NCI-H510A (cell line): ENCODE measurements at regions not wholly inside any gene's neighbourhood (a gene's known extent, or its start where the extent isn't known, plus 50 kb on each side); places are given as distances from the start of the nearest gene placed in this dataset.
"Not testable (repeated sequence)": the region's sequence is repeated elsewhere in the genome, so short reads cannot be mapped to it uniquely, and the experiment has no call there.

ENCODE experiments used
- DNase-seq: peaks from one replicate; lab custom pipeline; 2025; lab: John Stamatoyannopoulos, UW

DNA sequence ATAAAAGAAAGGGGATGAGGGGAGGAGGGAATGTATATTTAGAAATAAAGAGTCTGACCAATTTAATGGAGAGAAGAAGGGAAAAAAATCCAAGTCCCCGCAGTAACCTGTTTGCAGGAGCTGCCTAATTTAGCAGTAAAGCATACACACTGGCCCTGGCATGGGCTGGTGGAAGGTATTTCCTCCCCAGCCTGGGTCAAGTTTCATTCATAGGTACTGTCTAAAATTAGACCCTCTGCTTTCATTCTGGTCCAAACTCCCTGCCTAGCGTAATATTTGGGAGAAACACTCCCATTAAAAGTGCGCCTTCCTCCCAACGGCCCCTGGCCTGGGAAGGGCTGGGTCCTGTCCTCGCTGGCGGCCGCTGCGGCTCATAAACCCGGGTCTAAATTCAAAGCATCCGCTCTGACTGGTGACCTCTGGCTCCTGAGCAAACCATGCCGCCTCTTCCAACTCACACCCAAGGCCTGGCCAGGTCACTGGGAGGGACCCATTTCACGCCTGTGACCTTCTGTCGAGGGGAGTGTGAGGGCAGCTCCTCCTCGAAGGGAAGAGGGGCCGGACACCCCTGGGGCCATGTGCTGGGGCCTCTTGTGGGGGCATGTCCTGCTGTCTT, 123.2 kb downstream of the FGF18 start:
- no peak for DNase-seq

DNA sequence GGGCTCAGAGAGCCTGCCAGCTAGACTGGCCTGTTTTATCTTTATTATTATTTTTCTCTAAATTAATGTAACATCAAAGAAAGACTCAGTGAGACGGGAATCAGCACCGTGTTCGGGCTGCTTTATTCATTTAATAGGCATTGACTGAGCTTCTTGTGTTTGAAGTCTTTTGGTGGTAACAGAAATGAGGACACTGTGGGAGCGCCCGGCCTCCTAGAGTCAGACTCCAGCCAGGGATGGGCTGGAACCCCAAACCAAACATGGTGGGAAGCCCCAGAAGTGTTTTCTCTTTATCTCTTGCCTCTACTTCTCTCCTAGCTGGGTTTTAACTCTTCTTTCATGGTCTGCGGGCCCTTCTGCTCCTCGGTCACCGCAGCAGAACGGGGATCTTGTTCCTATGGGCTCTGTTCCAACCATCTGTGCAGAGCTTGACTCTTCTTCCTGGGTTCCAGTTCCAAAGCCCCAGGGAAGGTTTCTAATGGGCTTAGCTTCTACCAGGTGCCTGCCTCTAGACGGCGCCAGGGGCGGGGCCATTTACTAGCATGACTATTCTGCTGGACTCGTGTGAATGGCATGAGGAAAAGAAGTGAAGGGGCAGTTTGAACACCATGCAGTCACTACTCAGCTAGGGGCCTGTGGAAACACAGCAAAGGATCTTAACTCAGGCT, 123.8 kb downstream of the FGF18 start:
- no peak for DNase-seq

DNA sequence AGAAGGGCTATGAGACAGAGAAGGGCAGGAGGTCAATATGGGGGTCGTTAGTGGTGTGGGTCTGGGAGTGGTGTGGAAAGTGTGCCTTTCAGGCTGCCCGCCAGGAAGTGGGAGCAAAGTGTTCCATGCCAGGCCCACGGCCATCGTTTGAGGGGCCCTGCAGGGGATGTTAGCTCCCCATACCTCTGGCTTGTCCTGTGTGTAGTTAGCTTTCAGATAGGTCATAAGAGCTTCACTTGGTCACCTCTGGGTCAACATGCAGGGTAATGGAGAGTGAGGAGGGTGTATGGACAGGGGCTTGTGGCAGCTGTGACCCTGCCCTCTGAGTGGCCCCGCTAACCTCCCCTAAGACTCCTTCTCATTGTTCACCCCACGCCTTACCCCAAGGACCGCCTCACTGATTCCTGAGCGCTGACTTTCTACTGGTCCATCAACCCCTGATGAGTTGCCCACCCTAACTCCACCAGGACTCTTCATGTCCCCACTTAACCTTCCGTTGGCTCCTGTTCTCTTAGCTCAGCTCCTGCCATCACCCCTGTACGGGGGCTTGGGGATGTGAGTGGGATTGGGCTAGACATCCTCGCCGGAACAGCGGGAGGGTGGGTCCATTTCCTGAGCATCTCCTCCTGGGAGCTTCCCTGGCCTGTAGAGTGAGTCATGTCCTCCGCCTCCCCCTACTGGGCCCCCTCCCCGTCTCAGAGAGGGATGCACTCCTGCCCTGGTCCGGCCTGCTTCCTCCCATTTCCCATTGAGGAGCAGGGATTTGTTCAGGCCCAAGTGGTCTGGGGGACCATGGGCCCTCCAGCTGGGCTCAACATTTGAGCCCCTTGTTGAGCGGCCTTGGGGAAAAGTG, 125.7 kb downstream of the FGF18 start:
- no peak for DNase-seq

DNA sequence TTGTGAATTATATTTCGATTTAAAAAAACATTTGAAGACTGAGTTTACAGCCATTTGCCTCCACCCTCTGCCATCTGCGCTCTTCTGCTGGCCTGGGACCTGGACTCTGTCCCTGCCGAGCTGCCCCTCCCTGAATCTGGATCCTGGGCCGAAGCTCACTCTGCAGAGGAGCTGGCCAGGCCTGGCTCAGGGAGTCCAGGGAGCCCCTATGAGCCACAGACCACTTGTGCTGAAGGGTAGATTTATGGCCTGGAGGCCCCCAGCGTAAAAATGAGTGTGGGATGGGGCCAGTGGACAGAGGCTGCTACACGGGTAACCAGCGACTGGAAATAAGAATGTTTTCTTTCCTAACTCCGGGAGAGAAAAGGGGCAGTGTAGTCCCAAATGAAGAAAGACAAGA, 129.8 kb downstream of the FGF18 start:
- no peak for DNase-seq

DNA sequence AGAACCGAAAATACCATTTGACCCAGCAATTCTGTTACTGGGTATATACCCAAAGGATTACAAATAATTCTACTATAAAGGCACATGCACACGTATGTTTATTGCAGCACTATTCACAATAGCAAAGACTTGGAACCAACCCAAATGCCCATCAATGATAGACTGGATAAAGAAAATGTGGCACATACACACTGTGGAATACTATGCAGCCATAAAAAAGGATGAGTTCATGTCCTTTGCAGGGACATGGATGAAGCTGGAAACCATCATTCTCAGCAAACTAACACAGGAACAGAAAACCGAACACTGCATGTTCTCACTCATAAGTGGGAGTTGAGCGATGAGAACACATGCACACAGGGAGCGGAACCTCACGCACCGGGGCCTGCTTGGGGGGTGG, 134.4 kb downstream of the FGF18 start:
- not testable (repeated sequence) for DNase-seq

DNA sequence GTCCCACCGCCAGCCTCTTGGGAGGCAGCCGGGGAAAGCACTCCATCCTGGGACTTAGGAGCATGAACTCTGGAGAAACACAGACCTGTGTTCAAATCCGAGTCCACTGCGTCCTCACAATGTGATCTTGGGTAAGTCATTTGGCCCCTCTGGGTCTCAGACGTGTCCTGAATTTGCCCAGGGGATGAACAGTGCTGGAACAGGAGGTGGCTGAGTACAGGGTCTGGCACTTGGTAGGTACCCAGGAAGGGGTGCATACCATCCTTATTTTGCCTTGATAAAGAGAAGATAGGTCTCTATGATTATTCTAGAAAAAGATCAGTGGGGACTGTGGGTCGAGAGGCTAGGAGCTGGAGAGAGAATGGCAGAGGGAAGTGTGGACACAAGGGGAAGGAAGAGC, 135.7 kb downstream of the FGF18 start:
- no peak for DNase-seq

DNA sequence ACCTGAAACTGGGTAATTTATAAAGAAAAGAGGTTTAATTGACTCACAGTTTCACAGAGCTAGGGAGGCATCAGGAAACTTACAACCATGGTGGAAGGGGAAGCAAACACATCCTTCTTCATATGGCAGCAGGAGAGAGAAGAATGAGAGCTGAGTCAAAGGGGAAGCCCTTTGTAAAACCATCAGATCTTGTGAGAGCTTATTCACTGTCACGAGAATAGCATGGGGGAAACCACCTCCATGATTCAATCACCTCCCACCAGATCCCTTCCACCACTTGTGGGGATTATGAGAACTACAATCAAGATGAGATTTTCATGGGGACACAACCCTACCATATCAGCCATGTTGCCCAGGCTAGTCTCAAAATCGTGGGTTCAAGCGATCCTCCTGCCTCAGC, 143.4 kb downstream of the FGF18 start:
- DNase-seq: no peak

DNA sequence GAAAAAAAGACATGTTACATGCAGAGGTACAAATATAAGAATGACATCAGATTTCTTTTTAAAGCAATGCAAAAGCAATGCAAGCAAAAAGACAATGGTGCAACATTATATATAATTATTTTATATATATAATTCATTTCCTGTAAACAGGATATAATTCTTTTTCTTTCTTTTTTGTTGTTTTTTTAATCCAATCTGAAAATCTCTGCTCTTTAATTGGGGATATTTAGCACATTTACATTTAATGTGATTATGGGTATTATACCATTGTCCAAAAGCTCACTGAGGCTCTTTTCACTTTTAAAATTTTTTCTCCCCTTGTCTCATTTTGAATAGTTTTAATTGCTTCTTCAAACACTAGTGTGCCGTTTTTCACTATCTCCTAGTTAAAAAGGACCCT, 148.9 kb downstream of the FGF18 start:
- no peak for DNase-seq

DNA sequence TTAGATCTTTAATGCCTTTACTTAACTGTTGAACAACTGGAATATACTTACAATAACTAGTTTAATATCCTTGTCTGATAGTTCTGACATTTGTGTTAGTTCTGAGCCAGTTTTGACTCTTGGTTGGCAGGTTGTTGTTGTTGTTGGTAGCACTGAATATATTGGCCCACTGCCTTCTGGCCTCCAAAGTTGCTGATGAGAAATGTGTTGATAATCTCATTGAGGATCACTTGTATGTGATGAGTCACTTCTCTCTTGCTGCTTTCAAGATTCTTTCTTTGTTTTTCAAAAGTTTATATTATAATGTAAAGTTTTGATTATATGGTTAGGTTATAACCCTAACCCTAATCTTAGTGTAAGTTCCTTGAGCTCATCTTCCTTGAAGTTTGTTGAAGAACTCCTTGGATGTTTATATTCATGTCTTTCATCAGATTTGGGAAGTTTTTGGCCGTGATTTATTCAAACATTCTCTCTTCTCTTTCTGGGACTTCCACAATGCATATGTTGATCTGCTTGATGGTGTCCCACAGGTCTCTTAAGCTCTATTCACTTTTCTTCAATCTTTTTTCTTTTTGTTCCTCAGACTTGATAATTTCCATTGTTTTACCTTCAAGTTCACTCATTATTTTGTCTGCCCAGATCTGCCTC, 149.7 kb downstream of the FGF18 start:
- no peak for DNase-seq

DNA sequence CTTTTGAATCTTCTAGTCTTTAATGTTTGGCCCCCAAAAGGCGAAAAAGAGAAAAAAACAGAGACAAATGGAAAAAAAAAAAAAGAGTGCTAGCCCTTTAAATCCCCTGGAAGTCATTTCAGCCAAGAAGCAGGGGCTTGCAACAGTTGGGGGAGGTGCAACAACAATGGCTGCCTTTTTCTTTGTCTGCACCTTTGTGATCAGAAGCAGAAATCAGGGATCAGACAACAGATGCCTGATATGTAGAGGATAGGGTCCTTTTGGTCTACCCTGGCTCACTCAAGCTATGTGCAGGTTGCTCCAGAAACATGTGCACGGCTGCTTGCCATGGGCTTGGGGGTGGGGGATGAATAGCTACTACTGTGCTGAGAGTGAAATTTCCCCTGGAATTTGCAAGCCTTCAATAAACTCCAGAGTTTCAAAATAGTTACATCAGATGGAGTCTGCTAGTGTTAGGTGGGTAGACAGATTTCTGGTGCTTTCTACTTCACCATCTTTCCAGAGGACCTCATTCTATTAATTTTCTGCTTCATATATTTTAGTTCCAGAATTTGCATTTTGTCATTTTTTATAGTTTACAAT, 150.9 kb downstream of the FGF18 start:
- no peak for DNase-seq

DNA sequence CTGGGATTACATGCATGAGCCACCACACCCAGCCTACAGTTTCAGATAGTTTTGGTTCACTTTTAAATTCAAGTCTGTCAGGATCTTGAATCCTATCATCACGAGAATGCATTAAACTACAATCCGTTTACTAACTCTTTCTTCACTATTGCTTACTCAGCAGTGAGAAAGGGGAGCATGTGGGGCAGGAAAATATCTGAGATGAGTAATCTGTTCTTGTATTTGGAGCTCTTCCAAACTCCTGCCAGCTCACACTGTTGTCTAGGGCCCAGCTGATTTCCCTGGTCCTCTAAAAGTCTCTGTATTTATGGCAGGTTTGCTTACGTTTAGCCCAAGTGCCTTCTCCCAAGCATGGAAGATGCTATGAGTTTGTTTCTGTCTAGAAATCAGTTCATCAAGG, 152.2 kb downstream of the FGF18 start:
- no peak for DNase-seq

DNA sequence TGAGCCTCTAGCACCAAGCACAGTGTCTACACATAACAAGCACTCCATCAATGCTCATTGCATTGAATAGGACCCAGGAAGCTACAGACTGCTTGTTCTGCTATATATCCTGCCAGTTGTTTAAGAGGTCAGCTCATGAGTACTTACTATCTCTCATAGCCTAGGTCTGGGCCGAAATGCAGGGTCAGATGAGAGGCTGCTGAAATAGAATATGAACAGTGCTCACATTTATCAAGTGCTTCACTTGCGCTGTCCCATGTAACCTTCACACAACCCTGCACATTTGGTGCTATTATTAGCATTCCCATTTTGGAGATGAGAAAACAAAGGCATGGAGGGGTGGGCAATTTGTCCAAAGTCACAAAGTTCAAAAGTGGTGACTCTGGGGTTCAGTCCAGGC, 153.6 kb downstream of the FGF18 start:
- DNase-seq: no peak

DNA sequence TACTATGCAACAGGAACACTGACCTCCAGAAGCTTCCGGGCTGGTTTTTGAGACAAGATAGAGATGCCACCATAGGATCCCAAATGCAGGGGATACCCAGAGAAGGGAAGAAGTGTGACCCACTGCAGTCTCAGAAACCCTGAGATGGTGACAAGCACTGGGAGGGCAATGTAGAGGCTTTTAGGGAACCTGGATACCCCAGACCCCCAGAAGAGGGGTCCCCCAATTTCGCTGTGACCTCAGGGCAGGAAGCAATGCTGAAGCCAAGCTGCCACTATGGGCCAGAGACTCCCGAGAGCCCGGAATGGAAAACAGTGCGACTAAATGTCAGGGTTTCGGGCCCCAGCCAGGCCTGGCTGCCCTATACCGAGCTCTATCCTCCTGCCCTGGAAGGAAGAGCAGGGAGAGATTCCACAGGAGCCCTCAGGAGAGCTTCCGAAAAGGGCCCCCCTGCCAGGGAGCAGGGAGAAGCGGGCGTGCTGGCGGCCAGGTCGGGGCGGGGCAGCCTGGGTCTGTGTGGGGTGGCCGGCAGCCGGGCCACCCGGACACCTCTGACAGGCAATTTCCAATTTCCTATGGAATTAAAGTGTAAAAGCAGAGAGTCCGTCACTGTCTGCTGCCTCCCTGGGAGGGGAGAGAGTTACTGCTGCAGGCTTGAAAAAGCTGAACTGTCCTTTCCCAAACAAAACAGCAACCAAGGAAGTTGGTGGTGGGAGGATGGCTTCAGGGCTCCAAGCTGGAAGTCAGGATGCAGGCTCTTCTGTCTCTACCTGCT, 154.2 kb downstream of the FGF18 start:
- no peak for DNase-seq

DNA sequence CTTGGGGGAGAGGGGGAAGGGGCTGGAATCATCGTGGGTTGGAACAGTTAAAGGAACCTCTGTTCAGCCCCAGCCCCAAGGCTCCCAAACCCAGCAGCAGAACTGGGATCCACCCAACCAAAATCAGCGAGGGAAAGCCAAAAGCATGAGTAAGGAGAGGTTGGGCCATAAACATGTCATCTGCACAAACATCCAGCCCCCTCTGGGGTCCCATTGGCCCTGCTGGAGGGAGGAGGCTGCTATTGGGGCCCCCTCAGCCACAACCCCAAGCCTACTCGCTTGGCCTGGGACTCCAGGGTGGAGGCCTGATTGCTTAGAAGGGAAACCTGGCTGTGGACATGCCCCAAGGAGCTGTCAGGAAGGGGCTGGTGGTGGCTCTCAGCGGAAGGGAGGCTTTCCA, 154.9 kb downstream of the FGF18 start:
- no peak for DNase-seq

DNA sequence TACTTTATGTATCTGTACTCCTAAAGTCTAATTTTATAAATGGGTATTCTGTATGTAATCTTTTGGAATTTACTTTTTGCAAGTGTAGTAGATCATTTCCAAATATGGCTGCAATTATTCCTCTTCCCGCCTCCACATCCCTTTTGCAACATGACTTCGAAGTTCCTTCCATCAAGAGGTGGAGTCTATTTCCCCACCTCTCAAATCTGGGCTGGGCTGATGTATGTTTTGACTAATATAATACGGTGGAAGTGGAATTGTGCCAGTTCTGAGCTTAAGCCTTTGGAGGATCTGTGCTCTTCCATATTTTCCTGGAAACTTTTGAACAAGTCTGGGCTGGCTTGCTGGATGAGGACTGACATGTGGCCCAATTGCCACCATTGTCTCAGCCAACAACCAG, 155.9 kb downstream of the FGF18 start:
- DNase-seq: no peak

DNA sequence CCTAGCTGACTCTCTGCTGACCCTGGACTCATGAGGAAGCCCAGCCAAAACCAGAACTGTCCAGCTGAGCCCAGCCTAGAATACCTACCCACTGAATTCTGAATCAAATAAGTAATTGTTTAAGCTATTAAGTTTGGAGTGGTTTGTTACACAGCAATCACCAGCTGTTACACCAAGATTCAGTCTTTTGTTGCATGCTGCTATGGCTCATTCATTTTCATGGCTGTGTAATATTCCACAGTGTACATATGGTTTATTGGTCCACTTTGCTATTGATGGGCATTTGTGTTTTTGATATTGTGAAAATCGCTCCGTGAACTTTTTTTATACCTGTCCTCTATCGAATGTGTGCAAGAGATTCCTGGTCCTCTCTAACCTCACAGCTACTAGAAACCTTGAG, 156.4 kb downstream of the FGF18 start:
- DNase-seq: no peak

DNA sequence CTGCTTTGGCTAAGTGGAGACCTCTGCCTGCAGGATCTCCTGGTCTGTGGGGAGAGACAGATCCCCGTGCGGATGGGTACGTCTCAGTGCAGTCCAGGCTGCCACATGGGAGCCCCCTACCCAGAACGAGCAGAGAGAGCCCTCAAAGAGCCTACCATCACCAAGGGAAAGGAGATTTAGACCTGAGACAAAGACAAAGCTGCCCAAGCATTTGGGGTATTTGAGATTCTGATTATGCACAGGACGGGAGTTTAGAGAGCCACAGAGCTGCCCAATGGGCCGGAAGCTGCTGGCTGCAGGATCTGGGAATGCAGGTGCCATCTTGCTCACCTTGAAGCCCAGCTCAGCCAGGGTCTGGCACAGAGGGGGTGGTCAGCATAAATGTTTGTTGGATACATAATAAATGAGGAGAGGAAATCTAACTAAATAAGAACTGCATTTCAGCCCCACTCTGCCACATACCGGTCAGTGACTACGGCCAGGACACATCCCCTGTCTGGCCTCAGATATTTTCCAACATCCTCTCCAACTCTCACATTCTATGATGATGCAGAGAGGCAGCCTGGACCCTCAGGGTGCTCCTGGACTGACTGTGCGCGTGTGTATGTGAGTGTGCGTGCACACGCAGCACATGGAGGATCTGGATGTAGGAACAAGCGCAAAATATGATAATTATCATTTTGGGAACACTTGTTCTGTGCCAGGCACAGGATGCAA, 157.8 kb downstream of the FGF18 start:
- DNase-seq: no peak

DNA sequence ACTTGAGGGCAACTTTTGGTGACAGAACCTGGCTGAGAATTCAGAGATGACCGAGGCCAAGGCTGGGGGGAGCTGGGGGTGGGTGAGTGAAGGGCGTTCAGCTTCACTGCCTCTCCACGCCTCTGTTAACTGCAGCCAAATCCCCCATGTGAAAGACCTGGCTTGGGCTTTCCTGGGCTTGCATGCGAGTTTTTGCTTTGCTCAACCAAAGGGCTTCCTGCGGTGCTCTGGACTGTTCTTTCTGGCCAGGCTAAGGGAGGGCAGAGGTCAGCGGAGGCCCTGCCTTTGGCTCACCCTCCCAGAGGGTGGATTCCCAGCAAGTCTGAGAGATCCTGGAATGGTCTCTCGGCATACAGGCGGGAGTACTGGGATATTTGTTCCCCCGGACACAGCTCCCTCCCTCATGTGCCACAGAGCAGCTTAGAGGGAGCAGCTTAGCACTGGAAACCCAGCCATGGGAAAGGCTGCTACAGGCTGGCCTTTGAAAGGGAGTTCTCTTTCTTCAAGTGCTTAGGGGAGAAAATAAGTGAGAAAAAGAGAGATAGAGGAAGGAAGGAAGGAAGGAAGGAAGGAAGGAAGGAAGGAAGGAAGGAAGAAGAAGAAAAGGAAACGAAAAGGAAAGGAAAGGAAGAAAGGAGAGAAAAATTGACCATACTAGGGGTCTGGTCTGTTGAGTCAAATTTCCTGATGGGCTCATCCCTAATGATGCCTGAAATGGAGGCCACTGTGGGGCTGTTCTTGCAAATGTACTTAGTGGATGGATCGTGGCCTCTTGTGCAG, 158.8 kb downstream of the FGF18 start:
- no peak for DNase-seq

DNA sequence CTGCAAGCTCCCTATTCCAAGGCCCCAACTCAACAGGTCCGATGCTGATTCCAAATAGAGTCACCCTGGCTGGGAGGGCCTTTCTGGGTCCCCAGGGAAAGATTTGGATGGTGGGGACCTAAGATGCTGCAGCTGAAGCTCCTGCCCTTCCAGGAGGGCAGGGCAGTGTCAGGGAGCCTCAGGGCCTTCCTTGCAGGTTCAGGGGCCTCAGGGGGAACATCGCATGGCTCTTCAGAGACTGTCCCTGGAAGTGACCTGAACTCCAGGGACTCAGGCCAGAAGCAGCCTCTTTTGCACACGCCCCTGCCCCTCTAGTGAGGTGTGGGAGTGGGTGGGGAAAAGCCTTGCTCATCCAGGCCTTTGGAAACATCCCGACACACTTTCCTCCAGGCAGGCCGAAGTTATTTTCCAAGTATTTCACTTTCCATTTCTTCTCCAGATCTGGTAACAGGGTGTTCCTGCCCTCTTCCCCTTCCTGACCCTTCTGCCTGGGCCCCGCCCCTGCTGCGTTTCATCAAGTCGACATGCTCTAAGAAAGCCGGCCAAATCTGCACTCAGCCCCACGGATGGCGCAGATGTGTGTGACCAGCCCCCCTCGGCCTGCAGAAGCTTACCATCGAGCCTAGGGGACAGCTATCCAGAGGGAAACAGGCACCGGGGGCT, 159.5 kb downstream of the FGF18 start:
- DNase-seq: no peak

DNA sequence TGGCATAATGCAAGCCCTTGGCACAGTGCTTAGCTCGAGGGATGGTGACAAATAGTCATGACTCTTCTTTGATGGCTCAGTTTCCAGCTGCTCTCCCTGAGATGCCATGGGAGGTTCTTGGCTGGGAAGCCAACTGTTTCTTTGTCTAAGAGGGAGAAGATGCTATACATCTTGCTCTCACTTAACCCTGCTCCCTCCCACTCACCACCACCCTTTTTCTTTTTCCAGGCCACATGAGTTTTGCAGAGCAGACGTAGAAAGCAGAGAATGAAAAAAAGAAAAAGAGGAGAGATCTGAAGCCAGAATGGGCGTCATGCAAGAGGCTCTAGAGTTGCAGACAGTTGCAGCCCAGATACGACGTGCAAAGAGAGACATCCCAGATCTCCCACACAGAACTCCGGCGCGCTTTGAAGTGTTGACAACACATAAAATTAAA, 160.5 kb downstream of the FGF18 start:
- DNase-seq: no peak
